ENCODE measurements at regions not wholly inside any gene's neighbourhood (a gene's known extent, or its start where the extent isn't known, plus 50 kb on each side); places are given as distances from the start of the nearest gene placed in this dataset.
"Not testable (repeated sequence)": the region's sequence is repeated elsewhere in the genome, so short reads cannot be mapped to it uniquely, and the experiment has no call there.

- no peak for DNase-seq (ENCODE audit: low read depth)
Observed at GRCh38 chr3:36077320-36077719, 303.0 kb upstream of the STAC start.

- DNase-seq (ENCODE audit: low read depth) = not testable (repeated sequence)
Observed at GRCh38 chr3:36082958-36083357, 297.3 kb upstream of the STAC start.

GRCh38 chr3:36095238-36095637, 285.1 kb upstream of the STAC start:
- DNase-seq (ENCODE audit: low read depth) = no peak

GRCh38 chr3:36097209-36097608, 283.1 kb upstream of the STAC start:
- DNase-seq (ENCODE audit: low read depth) = no peak

- DNase-seq (ENCODE audit: low read depth) = no peak
Observed at GRCh38 chr3:36114353-36114752, 266.0 kb upstream of the STAC start.

GRCh38 chr3:36124118-36124796, 256.0 kb upstream of the STAC start:
- peak; percentile 20 for DNase-seq (ENCODE audit: low read depth)

GRCh38 chr3:36132214-36132613, 248.1 kb upstream of the STAC start:
- no peak for DNase-seq (ENCODE audit: low read depth)

- DNase-seq (ENCODE audit: low read depth) = no peak
Observed at GRCh38 chr3:36135863-36136262, 244.4 kb upstream of the STAC start.

GRCh38 chr3:36142746-36143145, 237.6 kb upstream of the STAC start:
- DNase-seq (ENCODE audit: low read depth) = no peak

GRCh38 chr3:36146404-36146803, 233.9 kb upstream of the STAC start:
- no peak for DNase-seq (ENCODE audit: low read depth)

- no peak for DNase-seq (ENCODE audit: low read depth)
Observed at GRCh38 chr3:36147934-36148558, 232.3 kb upstream of the STAC start.

GRCh38 chr3:36149447-36149865, 230.8 kb upstream of the STAC start:
- DNase-seq (ENCODE audit: low read depth) = no peak

GRCh38 chr3:36155515-36155914, 224.8 kb upstream of the STAC start:
- no peak for DNase-seq (ENCODE audit: low read depth)

- DNase-seq (ENCODE audit: low read depth) = no peak
Observed at GRCh38 chr3:36164400-36164799, 215.9 kb upstream of the STAC start.

GRCh38 chr3:36165509-36166290, 214.6 kb upstream of the STAC start:
- no peak for DNase-seq (ENCODE audit: low read depth)

- DNase-seq (ENCODE audit: low read depth) = no peak
Observed at GRCh38 chr3:36166477-36166876, 213.8 kb upstream of the STAC start.

- no peak for DNase-seq (ENCODE audit: low read depth)
Observed at GRCh38 chr3:36172699-36173098, 207.6 kb upstream of the STAC start.

GRCh38 chr3:36175113-36175812, 205.0 kb upstream of the STAC start:
- DNase-seq (ENCODE audit: low read depth) = no peak

GRCh38 chr3:36175916-36176461, 204.3 kb upstream of the STAC start:
- no peak for DNase-seq (ENCODE audit: low read depth)

- DNase-seq (ENCODE audit: low read depth) = no peak
Observed at GRCh38 chr3:36178018-36178417, 202.3 kb upstream of the STAC start.

GRCh38 chr3:36182024-36182423, 198.3 kb upstream of the STAC start:
- DNase-seq (ENCODE audit: low read depth) = no peak

GRCh38 chr3:36187197-36187596, 193.1 kb upstream of the STAC start:
- not testable (repeated sequence) for DNase-seq (ENCODE audit: low read depth)

Measured in CMK (cell line).